Hypothalamus (tissue), 51 donors: ENCODE measurements at regions not wholly inside any gene's neighbourhood (a gene's known extent, or its start where the extent isn't known, plus 50 kb on each side); places are given as distances from the start of the nearest gene placed in this dataset.
"Not testable (repeated sequence)": the region's sequence is repeated elsewhere in the genome, so short reads cannot be mapped to it uniquely, and the experiment has no call there.

Source experiments
- DNase-seq, 51 donors: peaks; one replicate each; lab custom pipeline; 2025; lab: John Stamatoyannopoulos, UW

- no peak for DNase-seq
Measured at GRCh38 chrY:19644889-19645638, 99.5 kb downstream of the KDM5D start.

- DNase-seq = no peak
Measured at GRCh38 chrY:19637651-19638347, 106.7 kb downstream of the KDM5D start.

DNA sequence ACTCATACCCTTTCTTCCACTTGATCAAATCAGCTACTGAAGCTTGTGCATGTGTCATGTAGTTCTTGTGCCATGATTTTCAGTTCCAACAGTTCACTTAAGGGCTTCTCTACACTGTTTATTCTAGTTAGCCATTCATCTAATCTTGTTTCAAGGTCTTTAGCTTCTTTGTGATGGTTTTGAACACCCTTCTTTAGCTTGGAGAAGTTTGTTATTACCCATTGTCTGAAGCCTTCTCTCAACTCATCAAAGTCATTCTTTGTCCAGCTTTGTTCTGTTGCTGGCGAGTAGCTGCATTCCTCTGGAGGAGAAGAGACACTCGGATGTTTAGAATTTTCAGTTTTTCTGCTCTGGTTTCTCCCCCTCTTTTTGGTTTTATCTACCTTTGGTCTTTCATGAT, 115.6 kb downstream of the KDM5D start:
- DNase-seq = no peak

GRCh38 chrY:19622392-19622791, 122.1 kb downstream of the KDM5D start:
- no peak for DNase-seq

- DNase-seq = no peak
Measured at GRCh38 chrY:19621756-19622155, 122.8 kb downstream of the KDM5D start.

DNA sequence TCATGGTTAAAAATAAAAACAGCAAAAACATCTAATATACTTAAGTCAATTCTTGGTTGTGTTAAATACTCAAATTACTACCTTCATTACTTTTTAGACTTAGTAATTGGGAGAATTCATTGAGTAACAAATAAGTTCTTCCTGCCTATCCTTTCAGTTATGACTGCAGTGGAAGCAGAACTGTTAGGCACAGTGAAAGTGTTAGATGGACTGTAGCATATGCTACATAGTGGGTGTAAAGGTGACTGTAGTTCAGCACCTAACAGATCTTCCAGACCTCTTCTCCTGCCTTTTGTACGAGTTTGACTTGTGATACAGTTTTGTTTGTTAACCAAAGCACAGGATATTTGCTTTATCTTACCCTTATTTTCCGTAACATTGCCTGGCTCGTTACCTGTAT, 143.4 kb downstream of the KDM5D start:
- DNase-seq = no peak

DNA sequence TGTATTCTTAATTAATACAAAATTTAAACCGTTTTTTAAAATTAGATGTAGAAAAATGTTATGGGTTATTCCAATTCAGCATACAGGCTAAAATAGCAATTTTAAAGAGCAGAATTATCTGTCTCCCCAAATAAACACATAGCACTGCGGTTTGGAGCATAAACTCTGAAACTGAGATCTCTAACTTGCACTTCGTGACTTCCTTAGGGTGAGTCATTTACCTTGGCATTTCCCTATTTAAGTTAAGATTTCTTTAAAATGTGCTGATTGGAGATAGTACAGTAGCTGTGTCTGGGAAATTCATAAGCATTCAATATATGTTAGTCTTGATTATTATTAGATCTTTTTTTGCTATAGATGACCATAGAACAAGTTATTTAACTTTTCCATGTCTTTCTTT, 143.8 kb downstream of the KDM5D start:
- DNase-seq = no peak

DNA sequence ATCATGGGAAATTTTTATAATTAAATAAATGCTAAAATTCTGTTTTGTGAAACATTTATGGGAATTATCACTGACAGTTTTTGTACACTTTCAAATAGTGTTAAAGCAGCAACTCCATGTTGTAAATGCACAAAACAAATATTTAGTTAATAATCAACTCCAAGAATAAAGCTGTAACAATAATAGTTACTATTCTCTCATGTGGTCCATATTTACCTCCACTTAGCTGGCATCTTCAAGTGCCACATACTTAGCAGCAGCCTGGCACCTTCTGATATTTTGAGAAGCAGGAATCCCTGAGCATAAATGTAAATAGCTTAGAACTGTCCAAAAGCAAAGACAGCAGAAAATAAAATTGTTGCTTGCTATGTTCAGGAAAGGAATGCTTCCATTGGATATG, 154.3 kb downstream of the KDM5D start:
- no peak for DNase-seq

GRCh38 chrY:19589664-19590063, 154.9 kb downstream of the KDM5D start:
- DNase-seq = no peak

- no peak for DNase-seq
Measured at GRCh38 chrY:19587311-19587710, 157.2 kb downstream of the KDM5D start.

DNA sequence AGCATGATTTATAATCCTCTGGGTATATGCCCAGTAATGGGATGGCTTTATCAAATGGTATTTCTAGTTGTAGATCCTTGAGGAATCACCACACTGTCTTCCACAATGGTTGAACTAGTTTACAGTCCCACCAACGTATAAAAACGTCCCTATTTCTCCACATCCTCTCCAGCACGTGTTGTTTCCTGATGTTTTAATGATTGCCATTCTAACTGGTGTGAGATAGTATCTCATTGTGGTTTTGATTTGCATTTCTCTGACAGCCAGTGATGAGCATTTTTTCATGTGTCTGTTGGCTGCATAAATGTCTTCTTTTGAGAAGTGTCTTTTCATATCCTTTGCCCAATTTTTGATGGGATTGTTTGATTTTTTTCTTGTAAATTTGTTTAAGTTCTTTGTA, 163.5 kb downstream of the KDM5D start:
- DNase-seq = not testable (repeated sequence)

- DNase-seq = no peak
Measured at GRCh38 chrY:19578281-19578874, 166.1 kb downstream of the KDM5D start.

DNA sequence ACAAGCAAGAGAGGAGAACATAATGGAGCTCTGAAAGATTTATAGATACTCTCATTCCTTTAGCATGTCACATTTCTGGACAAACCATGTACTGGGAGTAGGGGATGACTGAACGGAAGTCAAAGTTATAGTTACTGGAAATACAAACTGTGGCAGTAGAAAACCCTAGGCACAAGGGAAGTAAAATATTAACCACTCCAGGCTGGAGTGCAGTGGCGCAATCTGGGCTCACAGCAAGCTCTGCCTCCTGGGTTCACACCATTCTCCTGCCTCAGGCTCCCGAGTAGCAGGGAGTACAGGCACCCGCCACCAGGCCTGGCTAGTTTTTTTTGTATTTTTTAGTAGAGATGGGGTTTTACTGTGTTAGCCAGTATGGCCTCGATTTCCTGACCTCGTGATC, 167.3 kb downstream of the KDM5D start:
- DNase-seq = no peak

DNA sequence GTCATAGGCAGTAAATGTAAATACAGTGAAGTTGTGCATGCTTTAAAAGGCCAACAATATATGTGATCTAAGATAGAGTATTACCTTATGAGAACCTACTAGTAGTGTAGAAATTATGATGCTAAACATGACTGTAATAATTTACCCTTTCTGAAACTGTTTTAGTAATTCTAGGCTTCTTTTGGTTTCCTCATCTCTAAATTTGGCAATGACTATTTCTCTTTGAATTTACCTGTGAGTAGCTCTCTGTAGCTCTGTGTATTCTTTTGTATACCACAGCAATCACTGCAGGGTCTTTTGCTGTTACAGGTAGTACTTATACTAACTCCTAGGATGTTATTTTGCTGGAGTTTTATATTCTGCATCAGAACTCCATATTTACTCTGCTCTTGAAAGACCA, 169.6 kb downstream of the KDM5D start:
- DNase-seq = no peak

DNA sequence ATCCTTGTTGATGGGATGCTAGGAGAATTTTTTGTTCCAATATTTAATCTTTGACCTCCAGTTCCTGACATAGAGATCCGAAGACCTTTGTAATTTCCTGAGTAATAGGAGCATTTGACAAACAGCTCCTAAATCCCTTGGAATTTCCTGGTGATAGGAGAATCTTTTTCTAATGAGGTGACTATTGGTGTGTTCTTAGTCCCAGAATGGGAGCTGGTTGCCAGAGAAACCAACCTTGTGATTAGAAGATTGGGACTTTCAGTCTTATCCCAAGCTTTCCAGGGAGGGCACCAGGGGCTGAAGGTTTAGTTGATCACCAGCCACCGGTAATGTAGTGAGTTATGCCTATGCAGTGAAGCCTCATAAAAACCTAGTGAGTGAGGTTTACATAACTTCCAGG, 170.9 kb downstream of the KDM5D start:
- DNase-seq = no peak

DNA sequence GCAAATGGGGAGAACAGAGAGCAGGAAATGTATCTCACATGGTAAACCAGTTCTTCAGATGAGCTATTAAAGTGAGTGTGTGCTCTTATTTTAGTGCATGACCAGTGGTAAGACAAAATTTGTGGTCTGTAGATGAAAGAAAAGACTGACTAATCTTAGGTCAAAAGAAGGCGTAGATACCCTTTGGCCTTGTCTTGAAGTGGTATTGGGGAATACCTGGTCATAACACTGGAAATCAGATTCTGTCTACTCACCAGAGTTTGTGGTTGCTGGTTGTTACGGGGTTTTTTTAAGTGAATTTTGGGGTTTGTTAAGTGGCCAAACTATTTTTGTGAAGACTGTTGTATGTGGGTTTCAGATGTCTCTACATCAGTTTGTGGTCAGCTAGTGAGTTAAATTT, 173.5 kb downstream of the KDM5D start:
- DNase-seq = no peak

DNA sequence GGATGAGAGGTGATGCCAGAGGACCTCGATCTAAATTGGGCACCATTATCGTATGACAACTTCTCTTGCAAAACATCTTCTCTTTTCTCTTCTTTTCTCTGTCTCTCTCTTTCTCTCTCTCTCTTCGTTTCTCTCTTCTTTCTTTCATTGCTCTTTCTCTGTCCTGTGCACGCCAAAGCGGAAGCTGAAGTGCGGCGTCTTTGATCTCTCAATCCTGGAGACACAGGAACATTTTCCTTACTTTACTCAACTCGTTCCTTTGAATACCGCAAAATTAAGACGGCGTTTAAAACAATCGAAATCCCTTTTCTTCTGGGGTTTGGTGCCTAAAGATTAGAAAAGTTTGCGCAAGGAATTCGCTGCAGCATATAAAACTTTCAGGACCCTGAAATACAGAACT, 176.6 kb downstream of the KDM5D start:
- peak in 4 of 51 donors; percentile 0 to 42 (median 8) for DNase-seq

GRCh38 chrY:19567051-19567921, 177.2 kb downstream of the KDM5D start:
- peak in 32 of 51 donors; percentile 16 to 88 (median 76) for DNase-seq

GRCh38 chrY:19559161-19559560, 185.4 kb downstream of the KDM5D start:
- no peak for DNase-seq

- no peak for DNase-seq
Measured at GRCh38 chrY:19549671-19550466, 194.7 kb downstream of the KDM5D start.
